ENCODE measurements at regions not wholly inside any gene's neighbourhood (a gene's known extent, or its start where the extent isn't known, plus 50 kb on each side); places are given as distances from the start of the nearest gene placed in this dataset.
"Not testable (repeated sequence)": the region's sequence is repeated elsewhere in the genome, so short reads cannot be mapped to it uniquely, and the experiment has no call there.

DNA sequence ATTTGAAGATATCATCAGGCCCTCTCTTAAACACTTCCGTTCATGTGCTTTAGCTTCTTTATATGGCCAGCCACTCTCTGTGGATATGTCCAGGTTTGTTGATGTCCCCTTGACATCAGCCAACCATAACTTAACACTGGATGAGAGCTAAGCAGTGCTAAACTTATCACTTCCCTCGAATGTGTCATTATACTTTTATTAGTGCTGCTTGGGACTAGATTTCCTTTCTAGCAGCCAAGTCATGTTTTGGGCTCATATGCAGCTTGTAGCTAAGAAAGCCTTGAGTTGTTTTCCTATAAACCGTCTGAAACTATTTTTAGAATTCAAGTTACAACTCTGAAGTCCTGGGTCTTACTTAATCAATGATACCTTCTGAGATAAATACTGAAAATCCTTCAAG is 144.8 kb upstream of the TNP1 start:
- ATAC-seq: no peak
- no peaks in the 10 kb centered on the region for H3K36me3 Mint-ChIP-seq (ENCODE audit: low read depth)
- no peaks in the 10 kb centered on the region for H3K4me1 Mint-ChIP-seq

GRCh38 chr2:217001740-217002139 is 141.9 kb upstream of the TNP1 start:
- ATAC-seq (no peak), DNase-seq (no peak)
- H3K36me3 Mint-ChIP-seq (ENCODE audit: low read depth): no peaks in the 10 kb centered on the region
- H3K27ac Mint-ChIP-seq: no peak overlapping the region
- no peaks in the 10 kb centered on the region for H3K4me1 Mint-ChIP-seq
- peaks cover 6% of the 10 kb centered on the region for H3K27me3 Mint-ChIP-seq
- H3K4me3 Mint-ChIP-seq: no peak overlapping the region
- no peaks in the 10 kb centered on the region for H3K9me3 Mint-ChIP-seq

More for the DNA sequence above, 144.8 kb upstream of the TNP1 start:
- Mint-ChIP-seq H3K4me3 (no peak overlapping the region), H3K9me3 (no peaks in the 10 kb centered on the region), H3K27ac (no peak overlapping the region), H3K27me3 (peaks cover 7% of the 10 kb centered on the region)
- DNase-seq: no peak

DNA sequence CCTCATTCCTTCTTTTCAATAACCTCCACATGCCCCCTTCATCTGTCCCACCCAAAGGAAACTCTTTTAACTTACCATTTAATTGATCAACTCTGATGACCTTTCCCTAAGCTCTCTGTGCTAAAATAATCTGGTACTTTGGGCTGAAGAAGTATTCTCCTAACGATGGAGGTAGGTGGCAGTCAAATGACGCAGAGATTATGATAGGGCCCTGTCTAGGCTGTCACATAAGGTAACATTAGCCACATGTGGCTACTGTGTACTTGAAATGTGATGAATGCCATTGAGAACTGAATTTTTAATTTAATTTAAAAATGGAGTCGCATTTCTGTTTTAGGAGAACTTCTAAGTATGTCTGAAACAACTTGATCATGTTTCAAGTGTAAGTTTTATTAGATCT is 140.5 kb upstream of the TNP1 start:
- no peak overlapping the region for H3K4me3 Mint-ChIP-seq

GRCh38 chr2:216996279-216996845 is 136.5 kb upstream of the TNP1 start:
- Mint-ChIP-seq H3K4me1 (no peaks in the 10 kb centered on the region), H3K27ac (no peak overlapping the region)

More for the DNA sequence above, 140.5 kb upstream of the TNP1 start:
- DNase-seq (no peak), ATAC-seq (no peak)
- Mint-ChIP-seq H3K36me3 (ENCODE audit: low read depth) (no peaks in the 10 kb centered on the region), H3K4me1 (no peaks in the 10 kb centered on the region), H3K27ac (no peak overlapping the region), H3K9me3 (no peaks in the 10 kb centered on the region), H3K27me3 (peaks cover 3% of the 10 kb centered on the region)

GRCh38 chr2:216994353-216994854 is 134.5 kb upstream of the TNP1 start:
- no peak for ATAC-seq
- Mint-ChIP-seq H3K4me1 (no peaks in the 10 kb centered on the region), H3K4me3 (no peak overlapping the region), H3K36me3 (ENCODE audit: low read depth) (no peaks in the 10 kb centered on the region), H3K9me3 (no peaks in the 10 kb centered on the region), H3K27me3 (peaks cover 10% of the 10 kb centered on the region), H3K27ac (no peak overlapping the region)
- no peak for DNase-seq

More at GRCh38 chr2:216996279-216996845, 136.5 kb upstream of the TNP1 start:
- H3K36me3 Mint-ChIP-seq (ENCODE audit: low read depth): no peaks in the 10 kb centered on the region
- no peak for DNase-seq
- ATAC-seq: no peak
- no peaks in the 10 kb centered on the region for H3K9me3 Mint-ChIP-seq
- H3K4me3 Mint-ChIP-seq: no peak overlapping the region
- peaks cover 9% of the 10 kb centered on the region for H3K27me3 Mint-ChIP-seq

DNA sequence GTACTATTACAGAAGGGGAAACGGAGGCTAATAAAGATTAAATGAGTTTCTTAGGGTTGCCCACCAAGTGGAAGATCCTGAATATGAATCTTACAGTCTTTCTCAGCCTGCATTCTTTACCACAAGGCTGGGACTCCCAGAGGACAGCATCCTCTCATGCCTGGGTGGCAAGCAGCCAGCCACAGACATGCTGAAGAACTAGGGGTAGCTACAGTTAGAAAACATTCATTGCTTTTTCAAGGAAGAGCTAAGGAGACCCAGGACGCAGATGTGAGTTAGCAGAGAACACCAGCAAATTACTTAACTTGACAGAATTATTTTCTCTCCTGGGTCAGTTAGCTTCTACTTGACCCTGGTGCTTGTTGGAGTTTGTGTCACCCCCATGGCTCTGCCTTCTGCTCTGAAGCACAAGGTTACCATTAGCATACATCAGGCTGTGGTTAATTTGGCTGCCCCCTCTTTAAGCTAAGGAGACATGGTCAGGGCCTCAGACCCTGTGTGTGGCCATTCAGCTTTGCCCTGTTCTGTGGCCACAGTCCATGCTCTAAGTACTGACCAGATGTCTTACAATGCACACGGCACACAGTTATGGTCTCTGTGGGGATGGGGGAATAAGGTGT is 132.3 kb upstream of the TNP1 start:
- Mint-ChIP-seq H3K36me3 (ENCODE audit: low read depth) (no peaks in the 10 kb centered on the region), H3K27ac (no peak overlapping the region), H3K4me3 (no peak overlapping the region), H3K9me3 (no peaks in the 10 kb centered on the region), H3K4me1 (no peaks in the 10 kb centered on the region), H3K27me3 (peaks cover 12% of the 10 kb centered on the region)
- ATAC-seq: no peak
- no peak for DNase-seq

DNA sequence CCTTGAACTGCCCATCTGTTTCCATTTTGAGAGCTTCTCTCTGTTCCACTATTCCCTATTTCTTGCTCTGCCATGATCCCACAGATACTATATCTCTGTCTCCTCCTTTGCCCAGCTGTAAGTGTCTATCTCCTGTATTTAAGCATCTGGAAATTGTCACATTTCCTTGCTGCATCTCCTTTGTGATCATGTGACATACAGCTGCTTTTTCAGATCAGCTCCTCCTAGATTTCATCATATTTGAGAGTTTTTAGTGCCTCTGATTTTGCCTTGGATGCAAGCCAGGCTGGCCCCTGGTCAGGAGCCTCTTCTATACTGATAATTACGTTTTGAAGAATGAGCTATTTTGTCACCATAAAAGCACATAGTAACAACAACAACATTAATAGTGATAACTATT is 131.7 kb upstream of the TNP1 start:
- no peak for DNase-seq

DNA sequence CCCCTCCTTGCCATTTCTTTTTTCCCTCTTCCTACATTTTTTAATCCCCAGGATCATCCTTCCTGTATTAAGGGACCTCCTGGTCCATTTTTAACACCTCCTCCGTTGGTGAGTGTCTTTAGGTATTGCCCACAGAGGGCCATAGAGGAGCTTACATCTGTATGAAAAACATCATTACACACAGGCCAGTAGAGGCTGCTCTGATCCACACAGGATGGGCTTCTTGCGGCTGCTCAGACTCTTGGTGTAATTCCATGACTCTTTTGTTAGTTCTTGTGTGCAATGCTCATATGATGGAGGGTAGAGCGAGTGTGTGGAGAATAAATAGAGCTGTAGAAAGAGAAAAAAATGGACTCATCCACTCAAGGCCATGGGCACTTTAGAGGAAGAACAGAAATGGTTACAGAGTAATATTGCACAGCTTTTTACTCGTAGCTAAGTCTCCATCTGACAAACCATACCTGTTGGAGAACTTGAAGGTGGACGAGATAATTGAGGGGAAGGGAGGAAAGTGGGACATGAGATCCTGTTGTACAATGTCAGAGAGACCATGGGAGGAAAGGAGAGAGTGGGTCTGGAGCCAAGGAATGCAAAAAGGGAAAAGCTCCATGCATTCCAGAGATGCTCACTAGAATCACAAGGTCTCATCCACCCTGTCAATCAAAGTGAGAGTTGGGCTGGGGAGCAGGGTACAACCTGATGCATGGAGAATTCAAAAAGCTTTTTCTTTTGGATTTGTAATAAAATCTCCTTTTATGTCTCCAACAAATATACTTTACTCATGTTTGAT is 129.7 kb upstream of the TNP1 start:
- Mint-ChIP-seq H3K9me3 (no peaks in the 10 kb centered on the region), H3K27ac (no peak overlapping the region), H3K36me3 (ENCODE audit: low read depth) (no peaks in the 10 kb centered on the region), H3K27me3 (peaks cover 15% of the 10 kb centered on the region), H3K4me1 (no peaks in the 10 kb centered on the region), H3K4me3 (no peak overlapping the region)
- no peak for ATAC-seq
- DNase-seq: no peak

More for the DNA sequence above, 131.7 kb upstream of the TNP1 start:
- Mint-ChIP-seq H3K9me3 (no peaks in the 10 kb centered on the region), H3K4me1 (no peaks in the 10 kb centered on the region), H3K27ac (no peak overlapping the region), H3K4me3 (no peak overlapping the region), H3K27me3 (peaks cover 12% of the 10 kb centered on the region), H3K36me3 (ENCODE audit: low read depth) (no peaks in the 10 kb centered on the region)
- no peak for ATAC-seq

DNA sequence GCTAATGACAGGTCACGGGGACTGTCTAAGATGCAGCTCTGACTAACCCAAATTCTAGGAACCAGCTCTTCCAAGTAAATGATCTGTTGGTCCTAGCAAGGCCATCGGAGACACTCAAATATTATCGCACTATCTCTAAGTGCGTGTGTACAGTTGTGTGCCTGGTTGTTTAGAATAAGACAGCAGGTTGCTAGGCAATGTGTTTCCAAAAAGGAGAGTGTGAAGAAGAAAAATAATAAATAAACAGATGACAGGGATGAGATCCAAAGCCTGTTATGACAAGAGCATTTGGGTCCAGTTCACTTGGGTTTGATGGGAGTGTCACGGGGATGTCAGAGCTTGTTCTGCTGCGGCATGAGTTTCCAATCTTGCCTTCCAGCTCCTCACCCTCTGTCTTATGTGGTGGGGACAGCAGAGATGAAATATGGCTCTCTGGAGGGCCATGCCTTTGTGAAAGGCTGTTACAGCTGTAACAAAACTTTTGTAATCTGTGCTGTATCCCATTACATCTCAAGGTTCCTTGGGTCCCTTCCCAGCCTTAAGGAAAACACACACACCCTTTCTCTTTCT is 127.5 kb upstream of the TNP1 start:
- DNase-seq (no peak), ATAC-seq (peak; percentile 24)
- no peaks in the 10 kb centered on the region for H3K4me1 Mint-ChIP-seq
- peaks cover 12% of the 10 kb centered on the region for H3K27me3 Mint-ChIP-seq
- H3K9me3 Mint-ChIP-seq: no peaks in the 10 kb centered on the region
- no peaks in the 10 kb centered on the region for H3K36me3 Mint-ChIP-seq (ENCODE audit: low read depth)
- H3K4me3 Mint-ChIP-seq: no peak overlapping the region
- H3K27ac Mint-ChIP-seq: no peak overlapping the region

DNA sequence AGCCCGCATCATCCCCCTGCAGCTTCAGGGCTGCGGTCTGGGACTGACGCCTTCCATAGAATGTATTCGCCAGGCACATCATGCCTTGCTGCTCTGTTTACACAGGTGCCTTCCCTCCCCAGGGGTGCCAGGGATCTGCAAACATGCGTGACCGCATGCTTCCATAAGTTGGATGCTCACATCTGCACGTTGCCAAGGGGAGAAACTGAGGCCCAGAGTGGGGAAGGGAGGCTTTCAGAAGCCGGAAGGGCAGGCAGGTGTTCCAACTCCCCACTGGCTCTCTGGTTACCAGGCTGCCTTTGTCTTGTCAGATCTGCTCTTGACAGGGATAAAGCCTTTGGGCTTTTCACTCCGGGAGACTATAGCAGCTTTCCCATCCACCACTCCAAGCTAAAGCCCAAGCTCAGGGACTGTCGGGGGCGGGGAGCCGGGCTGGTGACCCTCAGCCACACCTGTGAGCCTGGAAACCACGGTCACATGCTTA is 125.8 kb upstream of the TNP1 start:
- no peak for DNase-seq
- Mint-ChIP-seq H3K9me3 (peaks cover 7% of the 10 kb centered on the region), H3K27ac (no peak overlapping the region), H3K36me3 (ENCODE audit: low read depth) (no peaks in the 10 kb centered on the region), H3K4me3 (no peak overlapping the region), H3K27me3 (peaks cover 11% of the 10 kb centered on the region), H3K4me1 (no peaks in the 10 kb centered on the region)
- no peak for ATAC-seq

GRCh38 chr2:216984937-216985336 is 125.1 kb upstream of the TNP1 start:
- no peak for DNase-seq
- peaks cover 7% of the 10 kb centered on the region for H3K9me3 Mint-ChIP-seq
- no peak for ATAC-seq
- no peak overlapping the region for H3K4me3 Mint-ChIP-seq
- H3K27me3 Mint-ChIP-seq: peaks cover 14% of the 10 kb centered on the region
- no peaks in the 10 kb centered on the region for H3K4me1 Mint-ChIP-seq
- no peaks in the 10 kb centered on the region for H3K36me3 Mint-ChIP-seq (ENCODE audit: low read depth)
- H3K27ac Mint-ChIP-seq: no peak overlapping the region

- peaks cover 15% of the 10 kb centered on the region for H3K27me3 Mint-ChIP-seq
Measured at GRCh38 chr2:216981951-216982350, 122.1 kb upstream of the TNP1 start.

DNA sequence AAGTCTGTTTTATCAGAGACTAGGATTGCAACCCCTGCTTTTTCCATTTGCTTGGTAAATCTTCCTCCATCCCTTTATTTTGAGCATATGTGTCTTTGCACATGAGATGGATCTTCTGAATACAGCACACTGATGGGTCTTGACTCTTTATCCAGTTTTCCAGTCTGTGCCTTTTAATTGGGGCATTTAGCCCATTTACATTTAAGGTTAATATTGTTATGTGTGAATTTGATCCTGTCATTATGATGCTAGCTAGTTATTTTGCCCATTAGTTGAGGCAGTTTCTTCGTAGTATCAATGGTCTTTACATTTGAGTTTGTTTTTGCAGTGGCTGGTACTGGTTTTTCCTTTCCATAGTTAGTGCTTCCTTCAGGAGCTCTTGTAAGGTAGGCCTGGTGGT is 120.6 kb upstream of the TNP1 start:
- not testable (repeated sequence) for DNase-seq; H3K9me3 Mint-ChIP-seq; H3K4me1 Mint-ChIP-seq; H3K27ac Mint-ChIP-seq; H3K36me3 Mint-ChIP-seq (ENCODE audit: low read depth); H3K4me3 Mint-ChIP-seq; ATAC-seq
- H3K27me3 Mint-ChIP-seq: peaks cover 11% of the 10 kb centered on the region

More at GRCh38 chr2:216981951-216982350, 122.1 kb upstream of the TNP1 start:
- not testable (repeated sequence) for ATAC-seq; H3K4me3 Mint-ChIP-seq; H3K4me1 Mint-ChIP-seq; H3K27ac Mint-ChIP-seq; H3K36me3 Mint-ChIP-seq (ENCODE audit: low read depth); H3K9me3 Mint-ChIP-seq; DNase-seq

DNA sequence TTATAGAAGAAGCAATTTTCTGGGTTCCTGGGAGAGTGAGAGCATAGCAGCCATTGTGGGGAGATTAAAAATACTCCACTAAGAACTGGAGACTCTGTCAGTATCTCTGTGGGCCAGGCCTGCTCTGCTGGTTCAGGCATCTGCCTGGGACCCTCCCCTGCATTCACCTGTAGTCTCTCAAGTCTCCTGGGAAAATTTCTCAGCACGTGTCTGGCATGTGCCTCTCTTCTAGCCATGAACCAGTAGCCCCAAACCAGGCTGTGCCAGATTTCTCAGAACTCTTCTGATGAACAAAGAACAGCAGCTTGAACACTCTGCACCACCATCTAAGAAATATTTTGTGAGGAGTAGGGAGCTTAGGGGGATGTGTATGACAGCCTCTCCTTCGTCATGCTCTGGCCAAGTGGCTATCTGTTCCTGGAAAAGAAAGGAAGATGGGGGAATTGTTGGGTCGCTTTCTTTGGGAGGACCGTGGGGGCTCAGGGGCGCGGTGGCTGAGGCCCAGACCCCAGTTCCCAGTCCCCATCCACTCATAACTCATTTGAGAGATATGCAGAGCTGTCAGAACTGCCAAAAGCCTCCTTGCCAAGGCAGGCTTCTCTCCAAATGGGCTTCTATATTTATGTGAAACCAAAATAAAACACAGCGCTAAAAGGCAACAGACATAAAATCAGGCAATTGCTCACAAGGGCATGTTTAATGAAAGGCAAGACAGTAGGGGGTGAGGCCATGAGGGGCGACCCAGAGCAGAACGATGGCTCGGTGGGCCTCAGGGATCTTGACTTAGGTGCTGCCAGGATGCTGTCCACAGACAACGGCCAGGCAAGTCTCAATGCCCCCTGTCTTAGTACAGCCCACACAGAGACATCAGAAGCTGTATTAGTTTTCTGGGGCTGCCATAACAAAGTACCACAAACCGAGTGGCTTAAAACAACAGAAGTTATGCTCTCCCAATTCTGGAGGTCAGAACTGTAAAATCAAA is 114.7 kb upstream of the TNP1 start:
- Mint-ChIP-seq H3K4me1 (no peaks in the 10 kb centered on the region), H3K9me3 (no peaks in the 10 kb centered on the region), H3K4me3 (no peak overlapping the region), H3K27me3 (peaks cover 1% of the 10 kb centered on the region), H3K27ac (no peak overlapping the region), H3K36me3 (ENCODE audit: low read depth) (no peaks in the 10 kb centered on the region)
- no peak for DNase-seq
- no peak for ATAC-seq
